NOMO-1 treated with dmso at 0.1 percent for 144 hours (cell line): ENCODE measurements at regions not wholly inside any gene's neighbourhood (a gene's known extent, or its start where the extent isn't known, plus 50 kb on each side); places are given as distances from the start of the nearest gene placed in this dataset.

Experiments
- DNase-seq: peaks from one replicate; lab custom pipeline; 2025; ENCODE audit not compliant: unreplicated experiment; lab: John Stamatoyannopoulos, UW

GRCh38 chr5:13569090-13569715 lies 375.3 kb downstream of the DNAH5 start:
- DNase-seq: no peak

GRCh38 chr5:13567819-13568218 lies 376.7 kb downstream of the DNAH5 start:
- DNase-seq: no peak

GRCh38 chr5:13566871-13567339 lies 377.6 kb downstream of the DNAH5 start:
- DNase-seq: peak; percentile 61

GRCh38 chr5:13558408-13558807 lies 386.1 kb downstream of the DNAH5 start:
- DNase-seq: no peak

- peak; percentile 17 for DNase-seq
These were observed 390.6 kb downstream of the DNAH5 start for GRCh38 chr5:13553896-13554295.

GRCh38 chr5:13552361-13552760 lies 392.1 kb downstream of the DNAH5 start:
- no peak for DNase-seq

GRCh38 chr5:13551645-13552044 lies 392.8 kb downstream of the DNAH5 start:
- DNase-seq: no peak

- DNase-seq: no peak
These were observed 404.2 kb downstream of the DNAH5 start for GRCh38 chr5:13540168-13540750.

- no peak for DNase-seq
These were observed 407.6 kb downstream of the DNAH5 start for GRCh38 chr5:13536933-13537332.

GRCh38 chr5:13533833-13534232 lies 410.7 kb downstream of the DNAH5 start:
- DNase-seq: no peak

- no peak for DNase-seq
These were observed 415.2 kb downstream of the DNAH5 start for GRCh38 chr5:13529300-13529699.

- DNase-seq: no peak
These were observed 419.6 kb downstream of the DNAH5 start for GRCh38 chr5:13524936-13525335.

- no peak for DNase-seq
These were observed 425.4 kb downstream of the DNAH5 start for GRCh38 chr5:13519131-13519530.

- no peak for DNase-seq
These were observed 428.3 kb downstream of the DNAH5 start for GRCh38 chr5:13516195-13516594.

- no peak for DNase-seq
These were observed 433.0 kb downstream of the DNAH5 start for GRCh38 chr5:13511442-13511841.

- no peak for DNase-seq
These were observed 433.9 kb downstream of the DNAH5 start for GRCh38 chr5:13510616-13511015.

- no peak for DNase-seq
These were observed 435.9 kb downstream of the DNAH5 start for GRCh38 chr5:13508559-13508958.

- DNase-seq: no peak
These were observed 439.2 kb downstream of the DNAH5 start for GRCh38 chr5:13505326-13505725.

- DNase-seq: no peak
These were observed 441.5 kb downstream of the DNAH5 start for GRCh38 chr5:13503017-13503416.

GRCh38 chr5:13501176-13501575 lies 443.3 kb downstream of the DNAH5 start:
- no peak for DNase-seq

GRCh38 chr5:13498279-13498678 lies 446.2 kb downstream of the DNAH5 start:
- no peak for DNase-seq

- DNase-seq: no peak
These were observed 456.1 kb downstream of the DNAH5 start for GRCh38 chr5:13488254-13488931.
